ENCODE measurements at regions not wholly inside any gene's neighbourhood (a gene's known extent, or its start where the extent isn't known, plus 50 kb on each side); places are given as distances from the start of the nearest gene placed in this dataset.

DNA sequence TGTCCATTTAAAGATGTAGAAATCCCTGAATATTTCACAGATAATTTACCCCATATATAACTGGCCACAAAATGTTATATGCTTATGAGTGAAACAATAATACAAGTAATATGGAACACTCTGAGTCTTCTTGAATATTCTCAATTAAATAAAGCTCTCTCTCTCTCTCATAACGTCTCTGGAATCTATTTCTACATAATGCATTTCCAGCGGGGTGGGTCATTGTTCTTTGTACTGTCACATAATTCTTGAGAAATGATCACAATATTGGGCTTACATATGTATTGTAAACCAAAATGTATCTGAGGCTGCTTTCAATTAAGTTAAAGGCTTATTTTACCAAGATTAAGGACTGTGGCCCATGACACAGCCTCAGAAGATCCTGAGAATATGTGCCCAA, 596.3 kb downstream of the FAT4 start:
- TF ChIP-seq, protein P1, sequence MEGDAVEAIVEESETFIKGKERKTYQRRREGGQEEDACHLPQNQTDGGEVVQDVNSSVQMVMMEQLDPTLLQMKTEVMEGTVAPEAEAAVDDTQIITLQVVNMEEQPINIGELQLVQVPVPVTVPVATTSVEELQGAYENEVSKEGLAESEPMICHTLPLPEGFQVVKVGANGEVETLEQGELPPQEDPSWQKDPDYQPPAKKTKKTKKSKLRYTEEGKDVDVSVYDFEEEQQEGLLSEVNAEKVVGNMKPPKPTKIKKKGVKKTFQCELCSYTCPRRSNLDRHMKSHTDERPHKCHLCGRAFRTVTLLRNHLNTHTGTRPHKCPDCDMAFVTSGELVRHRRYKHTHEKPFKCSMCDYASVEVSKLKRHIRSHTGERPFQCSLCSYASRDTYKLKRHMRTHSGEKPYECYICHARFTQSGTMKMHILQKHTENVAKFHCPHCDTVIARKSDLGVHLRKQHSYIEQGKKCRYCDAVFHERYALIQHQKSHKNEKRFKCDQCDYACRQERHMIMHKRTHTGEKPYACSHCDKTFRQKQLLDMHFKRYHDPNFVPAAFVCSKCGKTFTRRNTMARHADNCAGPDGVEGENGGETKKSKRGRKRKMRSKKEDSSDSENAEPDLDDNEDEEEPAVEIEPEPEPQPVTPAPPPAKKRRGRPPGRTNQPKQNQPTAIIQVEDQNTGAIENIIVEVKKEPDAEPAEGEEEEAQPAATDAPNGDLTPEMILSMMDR (IDR thresholded peaks at IDR 0.05; ENCODE audit: insufficient read depth, low read length) = no peak
- TF ChIP-seq REST (IDR thresholded peaks at IDR 0.05; ENCODE audit: insufficient replicate concordance, low read depth) (no peak), GABPA (IDR thresholded peaks at IDR 0.05; ENCODE audit: low read depth) (no peak), POLR2AphosphoS5 (IDR thresholded peaks at IDR 0.05; ENCODE audit: low read depth) (no peak), SPI1 (IDR thresholded peaks at IDR 0.05; ENCODE audit: borderline replicate concordance, low read depth) (no peak)

Measured in HL-60 (cell line).